MCF 10A (cell line): ENCODE measurements at regions not wholly inside any gene's neighbourhood (a gene's known extent, or its start where the extent isn't known, plus 50 kb on each side); places are given as distances from the start of the nearest gene placed in this dataset.

Experiments used
- BruUV-seq: library from RNA; stranded (reverse); fragments of 400-500 nt; replicated peaks from 2 replicates; lab custom pipeline; 2021; lab: Mats Ljungman, UMichigan
- CTCF ChIA-PET: fragments of 300-600 bp; sonication (Branson Sonifier 250); formaldehyde crosslinking; extraction: SDS; loops from one replicate; lab custom pipeline; 2021; ENCODE audit warnings: antibody characterized with exemption, inconsistent platforms; lab: Yijun Ruan, JAX
- POLR2A ChIA-PET: fragments of 300-600, 350-650 bp; sonication (Branson Sonifier 250); formaldehyde crosslinking; extraction: SDS; loops from one replicate; lab custom pipeline; 2020; ENCODE audit warnings: antibody characterized with exemption, inconsistent platforms; lab: Yijun Ruan, JAX
- DNase-seq: peaks from one replicate; pipeline ENCODE4 v3.0.0-alpha.2; 2018; ENCODE audit not compliant: unreplicated experiment
- H3K27ac Mint-ChIP-seq: one replicate; pipeline ENCODE4 v1.8.0; 2022; ENCODE audit warnings: mild to moderate bottlenecking, low read depth, mixed read lengths; ENCODE audit not compliant: unreplicated experiment
- H3K27me3 Mint-ChIP-seq: one replicate; pipeline ENCODE4 v1.8.0; 2022; ENCODE audit warnings: mixed read lengths; ENCODE audit not compliant: insufficient read depth, unreplicated experiment
- H3K36me3 Mint-ChIP-seq: one replicate; pipeline ENCODE4 v1.8.0; 2022; ENCODE audit warnings: mild to moderate bottlenecking, moderate library complexity, mixed read lengths; ENCODE audit not compliant: insufficient read depth, unreplicated experiment
- H3K4me1 Mint-ChIP-seq: one replicate; pipeline ENCODE4 v1.8.0; 2022; ENCODE audit warnings: mixed read lengths; ENCODE audit not compliant: insufficient read depth, unreplicated experiment
- H3K4me3 Mint-ChIP-seq: one replicate; pipeline ENCODE4 v1.8.0; 2022; ENCODE audit warnings: mild to moderate bottlenecking, moderate library complexity, mixed read lengths; ENCODE audit not compliant: unreplicated experiment
- H3K9me3 Mint-ChIP-seq: one replicate; pipeline ENCODE4 v1.8.0; 2022; ENCODE audit warnings: mixed read lengths; ENCODE audit not compliant: unreplicated experiment
- CTCF ChIP-seq: fragments of 200-600 bp; IDR thresholded peaks from one replicate; pipeline ENCODE4 v1.8.0; 2022; ENCODE audit warnings: antibody characterized with exemption, mild to moderate bottlenecking; ENCODE audit not compliant: unreplicated experiment
- intact Hi-C: fragments of 100-400 bp; cut with micrococcal nuclease; formaldehyde crosslinking; loops from 2 replicates; pipeline ENCODE4 v1.14.1; 2022

GRCh38 chr18:66826211-66826610 lies 222.3 kb upstream of the CDH19 start:
- no peak for DNase-seq
- ChIA-PET CTCF (interaction anchor here (0.6 to 0.7 kb wide), 3 partner anchors 31 to 760 kb away, joined by 3 read pairs; no protein-coding TSS in a partner anchor), POLR2A (interaction anchor here (0.7 kb wide), 1 partner anchor 574 kb away, joined by 3 read pairs; no protein-coding TSS in a partner anchor)
- no peaks in the 10 kb centered on the region for H3K4me1 Mint-ChIP-seq
- H3K27ac Mint-ChIP-seq: no peak overlapping the region
- no TSS peak for BruUV-seq
- intact Hi-C loops: no loop called here
- no peak overlapping the region for H3K4me3 Mint-ChIP-seq
- no peaks in the 10 kb centered on the region for H3K36me3 Mint-ChIP-seq
- peaks cover 7% of the 10 kb centered on the region for H3K27me3 Mint-ChIP-seq
- H3K9me3 Mint-ChIP-seq: no peaks in the 10 kb centered on the region
- no peak for TF ChIP-seq CTCF

GRCh38 chr18:66825347-66825746 lies 221.5 kb upstream of the CDH19 start:
- Mint-ChIP-seq H3K27ac (no peak overlapping the region), H3K4me1 (no peaks in the 10 kb centered on the region), H3K27me3 (no peaks in the 10 kb centered on the region), H3K36me3 (no peaks in the 10 kb centered on the region), H3K9me3 (no peaks in the 10 kb centered on the region), H3K4me3 (no peak overlapping the region)
- intact Hi-C loops: no loop called here
- DNase-seq: no peak
- ChIA-PET CTCF (interaction anchor here (0.6 kb wide), 1 partner anchor 30 kb away, joined by 3 read pairs; no protein-coding TSS in a partner anchor), POLR2A (no interaction called here)
- no peak for TF ChIP-seq CTCF
- no TSS peak for BruUV-seq

- Mint-ChIP-seq H3K9me3 (no peaks in the 10 kb centered on the region), H3K4me3 (no peak overlapping the region), H3K27me3 (peaks cover 22% of the 10 kb centered on the region), H3K36me3 (no peaks in the 10 kb centered on the region), H3K27ac (no peak overlapping the region), H3K4me1 (no peaks in the 10 kb centered on the region)
- POLR2A ChIA-PET: interaction anchor here (0.6 to 0.8 kb wide), 3 partner anchors 17 to 262 kb away, joined by 3 to 4 read pairs (median 3); no protein-coding TSS in a partner anchor
- CTCF ChIA-PET: no interaction called here
- TF ChIP-seq CTCF: no peak
- no peak for DNase-seq
- BruUV-seq: no TSS peak
- intact Hi-C loops: no loop called here
These were observed 215.3 kb upstream of the CDH19 start for GRCh38 chr18:66819235-66819634.

GRCh38 chr18:66813138-66813537 lies 209.2 kb upstream of the CDH19 start:
- Mint-ChIP-seq H3K27me3 (peaks cover 22% of the 10 kb centered on the region), H3K4me3 (no peak overlapping the region), H3K27ac (no peak overlapping the region), H3K4me1 (no peaks in the 10 kb centered on the region), H3K9me3 (no peaks in the 10 kb centered on the region), H3K36me3 (no peaks in the 10 kb centered on the region)
- intact Hi-C loops: no loop called here
- no TSS peak for BruUV-seq
- ChIA-PET POLR2A (interaction anchor here (0.6 kb wide), 1 partner anchor 1940 kb away, joined by 3 read pairs; no protein-coding TSS in a partner anchor), CTCF (interaction anchor here (0.7 kb wide), 1 partner anchor 428 kb away, joined by 3 read pairs; no protein-coding TSS in a partner anchor)
- TF ChIP-seq CTCF: no peak
- no peak for DNase-seq
